ENCODE measurements at regions not wholly inside any gene's neighbourhood (a gene's known extent, or its start where the extent isn't known, plus 50 kb on each side); places are given as distances from the start of the nearest gene placed in this dataset.

- Histone ChIP-seq H2BK15ac (ENCODE audit: low read depth, poor library complexity, severe bottlenecking) (no peak overlapping the region), H2AFZ (ENCODE audit: low read depth, low read length) (no peak overlapping the region), H2BK12ac (ENCODE audit: low read length in 2 of 2) (no peak overlapping the region), H3K14ac (ENCODE audit: low read length in 2 of 2) (no peak overlapping the region), H4K8ac (ENCODE audit: low read length) (no peak overlapping the region), H3K27ac (ENCODE audit: low read length, poor library complexity, severe bottlenecking) (no peak overlapping the region), H3K4me1 (ENCODE audit: control insufficient read depth, insufficient read depth, low read depth, low read length) (no peaks in the 10 kb centered on the region), H3K9me3 (ENCODE audit: control insufficient read depth, low read length) (no peaks in the 10 kb centered on the region), H3K18ac (ENCODE audit: low read depth in 1 of 2, low read length in 2 of 2) (no peak overlapping the region), H3K9ac (ENCODE audit: low read length) (no peak overlapping the region), H3K4me3 (ENCODE audit: insufficient read depth in 1 of 2, low read depth in 1 of 2, low read length in 2 of 2) (no peak overlapping the region), H3K4me2 (ENCODE audit: low read length, poor library complexity, severe bottlenecking) (no peak overlapping the region), H3K27me3 (ENCODE audit: control insufficient read depth in 1 of 2, insufficient read depth in 1 of 2, low read length in 2 of 2) (no peaks in the 10 kb centered on the region), H3K79me1 (replicated peaks; ENCODE audit: low read length, poor library complexity, severe bottlenecking) (no peaks in the 10 kb centered on the region), H2AK5ac (ENCODE audit: low read length, severe bottlenecking) (no peak overlapping the region), H3K23ac (ENCODE audit: low read length in 2 of 2) (no peak overlapping the region), H2BK120ac (ENCODE audit: low read depth, low read length) (no peak overlapping the region), H3K36me3 (ENCODE audit: control insufficient read depth in 1 of 2, insufficient read depth in 2 of 2, low read depth in 1 of 2, low read length in 2 of 2) (no peaks in the 10 kb centered on the region), H2BK5ac (ENCODE audit: low read depth, low read length, poor library complexity, severe bottlenecking) (no peak overlapping the region), H3K4ac (ENCODE audit: low read depth in 1 of 2, low read length in 2 of 2) (no peak overlapping the region), H4K91ac (ENCODE audit: low read length) (no peak overlapping the region)
- 64% methylated on average over 3 of the region's 4 CpGs for WGBS
- DNase-seq, result no peak
These were observed 67.7 kb upstream of the ARHGAP28 start for GRCh38 chr18:6661692-6662415.

GRCh38 chr18:6666012-6666685, 63.4 kb upstream of the ARHGAP28 start:
- no peak overlapping the region for H3K9ac ChIP-seq (ENCODE audit: low read length)
- H2BK12ac ChIP-seq (ENCODE audit: low read length in 2 of 2), result no peak overlapping the region
- 82% methylated on average over 2 of the region's 3 CpGs for WGBS
- H3K79me1 ChIP-seq (replicated peaks; ENCODE audit: low read length, poor library complexity, severe bottlenecking), result no peaks in the 10 kb centered on the region
- H2BK5ac ChIP-seq (ENCODE audit: low read depth, low read length, poor library complexity, severe bottlenecking), result no peak overlapping the region
- no peak overlapping the region for H3K4me2 ChIP-seq (ENCODE audit: low read length, poor library complexity, severe bottlenecking)
- H3K18ac ChIP-seq (ENCODE audit: low read depth in 1 of 2, low read length in 2 of 2), result no peak overlapping the region
- DNase-seq, result no peak
- no peak overlapping the region for H3K23ac ChIP-seq (ENCODE audit: low read length in 2 of 2)
- H4K91ac ChIP-seq (ENCODE audit: low read length), result no peak overlapping the region
- no peak overlapping the region for H3K27ac ChIP-seq (ENCODE audit: low read length, poor library complexity, severe bottlenecking)
- H2AFZ ChIP-seq (ENCODE audit: low read depth, low read length), result no peak overlapping the region
- no peaks in the 10 kb centered on the region for H3K36me3 ChIP-seq (ENCODE audit: control insufficient read depth in 1 of 2, insufficient read depth in 2 of 2, low read depth in 1 of 2, low read length in 2 of 2)
- H3K14ac ChIP-seq (ENCODE audit: low read length in 2 of 2), result no peak overlapping the region
- H3K4me1 ChIP-seq (ENCODE audit: control insufficient read depth, insufficient read depth, low read depth, low read length), result no peaks in the 10 kb centered on the region
- H2BK15ac ChIP-seq (ENCODE audit: low read depth, poor library complexity, severe bottlenecking), result no peak overlapping the region
- no peak overlapping the region for H2BK120ac ChIP-seq (ENCODE audit: low read depth, low read length)
- H3K4ac ChIP-seq (ENCODE audit: low read depth in 1 of 2, low read length in 2 of 2), result no peak overlapping the region
- H3K27me3 ChIP-seq (ENCODE audit: control insufficient read depth in 1 of 2, insufficient read depth in 1 of 2, low read length in 2 of 2), result no peaks in the 10 kb centered on the region
- no peak overlapping the region for H2AK5ac ChIP-seq (ENCODE audit: low read length, severe bottlenecking)
- no peak overlapping the region for H4K8ac ChIP-seq (ENCODE audit: low read length)
- H3K9me3 ChIP-seq (ENCODE audit: control insufficient read depth, low read length), result no peaks in the 10 kb centered on the region
- H3K4me3 ChIP-seq (ENCODE audit: insufficient read depth in 1 of 2, low read depth in 1 of 2, low read length in 2 of 2), result no peak overlapping the region

- Histone ChIP-seq H2AK5ac (ENCODE audit: low read length, severe bottlenecking) (no peak overlapping the region), H3K4ac (ENCODE audit: low read depth in 1 of 2, low read length in 2 of 2) (no peak overlapping the region), H3K9ac (ENCODE audit: low read length) (no peak overlapping the region), H4K8ac (ENCODE audit: low read length) (no peak overlapping the region), H2BK5ac (ENCODE audit: low read depth, low read length, poor library complexity, severe bottlenecking) (no peak overlapping the region), H3K36me3 (ENCODE audit: control insufficient read depth in 1 of 2, insufficient read depth in 2 of 2, low read depth in 1 of 2, low read length in 2 of 2) (no peaks in the 10 kb centered on the region), H2AFZ (ENCODE audit: low read depth, low read length) (no peak overlapping the region), H3K23ac (ENCODE audit: low read length in 2 of 2) (no peak overlapping the region), H2BK15ac (ENCODE audit: low read depth, poor library complexity, severe bottlenecking) (no peak overlapping the region), H2BK120ac (ENCODE audit: low read depth, low read length) (no peak overlapping the region), H3K14ac (ENCODE audit: low read length in 2 of 2) (no peak overlapping the region), H4K91ac (ENCODE audit: low read length) (no peak overlapping the region), H3K27me3 (ENCODE audit: control insufficient read depth in 1 of 2, insufficient read depth in 1 of 2, low read length in 2 of 2) (no peaks in the 10 kb centered on the region), H3K9me3 (ENCODE audit: control insufficient read depth, low read length) (no peaks in the 10 kb centered on the region), H3K18ac (ENCODE audit: low read depth in 1 of 2, low read length in 2 of 2) (no peak overlapping the region), H2BK12ac (ENCODE audit: low read length in 2 of 2) (no peak overlapping the region), H3K79me1 (replicated peaks; ENCODE audit: low read length, poor library complexity, severe bottlenecking) (no peaks in the 10 kb centered on the region), H3K27ac (ENCODE audit: low read length, poor library complexity, severe bottlenecking) (no peak overlapping the region), H3K4me3 (ENCODE audit: insufficient read depth in 1 of 2, low read depth in 1 of 2, low read length in 2 of 2) (no peak overlapping the region), H3K4me2 (ENCODE audit: low read length, poor library complexity, severe bottlenecking) (no peak overlapping the region), H3K4me1 (ENCODE audit: control insufficient read depth, insufficient read depth, low read depth, low read length) (peaks cover 1% of the 10 kb centered on the region)
- no peak for DNase-seq
- WGBS, result 88% methylated on average over 1 of the region's 1 CpG
These were observed 60.7 kb upstream of the ARHGAP28 start for GRCh38 chr18:6668836-6669235.

GRCh38 chr18:6672821-6673308, 56.7 kb upstream of the ARHGAP28 start:
- no peak for DNase-seq
- no peaks in the 10 kb centered on the region for H3K9me3 ChIP-seq (ENCODE audit: control insufficient read depth, low read length)
- H3K79me1 ChIP-seq (replicated peaks; ENCODE audit: low read length, poor library complexity, severe bottlenecking), result no peaks in the 10 kb centered on the region
- H2AK5ac ChIP-seq (ENCODE audit: low read length, severe bottlenecking), result no peak overlapping the region
- no peak overlapping the region for H3K18ac ChIP-seq (ENCODE audit: low read depth in 1 of 2, low read length in 2 of 2)
- H2BK15ac ChIP-seq (ENCODE audit: low read depth, poor library complexity, severe bottlenecking), result no peak overlapping the region
- no peaks in the 10 kb centered on the region for H3K36me3 ChIP-seq (ENCODE audit: control insufficient read depth in 1 of 2, insufficient read depth in 2 of 2, low read depth in 1 of 2, low read length in 2 of 2)
- H2BK120ac ChIP-seq (ENCODE audit: low read depth, low read length), result no peak overlapping the region
- H2AFZ ChIP-seq (ENCODE audit: low read depth, low read length), result no peak overlapping the region
- peaks cover 1% of the 10 kb centered on the region for H3K4me1 ChIP-seq (ENCODE audit: control insufficient read depth, insufficient read depth, low read depth, low read length)
- H3K23ac ChIP-seq (ENCODE audit: low read length in 2 of 2), result no peak overlapping the region
- no peak overlapping the region for H2BK5ac ChIP-seq (ENCODE audit: low read depth, low read length, poor library complexity, severe bottlenecking)
- 45% methylated on average over 1 of the region's 2 CpGs for WGBS
- H3K27me3 ChIP-seq (ENCODE audit: control insufficient read depth in 1 of 2, insufficient read depth in 1 of 2, low read length in 2 of 2), result no peaks in the 10 kb centered on the region
- H3K4ac ChIP-seq (ENCODE audit: low read depth in 1 of 2, low read length in 2 of 2), result no peak overlapping the region
- no peak overlapping the region for H3K9ac ChIP-seq (ENCODE audit: low read length)
- no peak overlapping the region for H2BK12ac ChIP-seq (ENCODE audit: low read length in 2 of 2)
- no peak overlapping the region for H3K27ac ChIP-seq (ENCODE audit: low read length, poor library complexity, severe bottlenecking)
- no peak overlapping the region for H3K4me3 ChIP-seq (ENCODE audit: insufficient read depth in 1 of 2, low read depth in 1 of 2, low read length in 2 of 2)
- H4K8ac ChIP-seq (ENCODE audit: low read length), result no peak overlapping the region
- no peak overlapping the region for H3K4me2 ChIP-seq (ENCODE audit: low read length, poor library complexity, severe bottlenecking)
- H3K14ac ChIP-seq (ENCODE audit: low read length in 2 of 2), result no peak overlapping the region
- H4K91ac ChIP-seq (ENCODE audit: low read length), result no peak overlapping the region

Measured in mesenchymal stem cell (in vitro differentiated cells and primary cell).